GM19035 (cell line): ENCODE measurements at regions not wholly inside any gene's neighbourhood (a gene's known extent, or its start where the extent isn't known, plus 50 kb on each side); places are given as distances from the start of the nearest gene placed in this dataset.

ENCODE experiments used
- ATAC-seq: cut with Tn5 transposase; IDR thresholded peaks from one replicate; pipeline ENCODE4 v1.9.1; 2021; ENCODE audit not compliant: unreplicated experiment

DNA sequence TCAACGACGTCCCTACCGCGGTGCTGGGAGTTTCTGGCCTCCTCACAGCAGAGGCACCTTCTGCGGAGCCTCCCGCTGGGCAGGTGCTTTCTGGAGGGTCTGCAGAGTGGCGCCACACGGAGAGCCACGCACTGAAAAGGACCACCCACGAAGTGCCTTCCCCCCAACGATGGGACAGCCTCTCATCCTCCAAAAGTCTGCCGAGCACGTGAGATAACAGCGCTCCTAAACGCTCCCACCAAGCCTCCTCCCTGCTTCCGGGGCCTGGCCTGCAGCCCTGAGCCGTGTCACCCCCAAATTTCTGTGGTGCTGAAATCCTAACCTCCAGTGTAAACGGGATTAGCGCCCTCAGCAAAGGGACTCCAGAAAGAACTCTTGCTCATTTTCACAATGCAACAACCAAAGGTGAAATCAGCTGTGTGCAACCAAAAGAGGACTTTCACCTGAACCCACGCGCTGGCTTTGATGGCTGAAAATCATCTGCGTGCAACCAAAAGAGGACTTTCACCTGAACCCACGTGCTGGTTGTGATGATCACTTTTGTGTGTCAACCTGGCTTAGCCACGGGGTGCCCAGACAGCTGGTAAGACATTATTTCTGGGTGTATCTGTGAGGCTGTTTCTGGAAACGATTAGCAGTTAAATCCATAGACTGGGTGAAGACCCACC, 924.6 kb downstream of the BRD1 start:
- ATAC-seq: no peak

- ATAC-seq: no peak
These were observed 925.4 kb downstream of the BRD1 start for GRCh38 chr22:48902001-48902869.

DNA sequence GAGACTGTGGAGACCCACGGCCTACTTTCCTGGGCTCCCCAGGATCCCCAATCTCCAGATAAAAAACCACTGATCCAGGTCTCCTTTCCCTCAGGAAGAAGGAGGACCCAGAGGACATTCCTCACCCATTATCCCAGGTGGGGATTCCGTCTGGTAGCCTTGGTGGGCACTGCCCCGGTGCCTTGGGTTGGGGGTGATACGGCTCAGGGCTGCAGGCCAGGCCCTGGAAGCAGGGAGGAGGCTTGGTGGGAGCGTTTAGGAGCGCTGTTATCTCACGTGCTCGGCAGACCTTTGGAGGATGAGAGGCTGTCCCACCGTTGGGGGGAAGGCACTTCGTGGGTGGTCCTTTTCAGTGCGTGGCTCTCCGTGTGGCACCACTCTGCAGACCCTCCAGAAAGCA, 926.3 kb downstream of the BRD1 start:
- ATAC-seq: no peak

- no peak for ATAC-seq
These were observed 927.0 kb downstream of the BRD1 start for GRCh38 chr22:48900626-48901025.

GRCh38 chr22:48900327-48900597, 927.4 kb downstream of the BRD1 start:
- no peak for ATAC-seq

DNA sequence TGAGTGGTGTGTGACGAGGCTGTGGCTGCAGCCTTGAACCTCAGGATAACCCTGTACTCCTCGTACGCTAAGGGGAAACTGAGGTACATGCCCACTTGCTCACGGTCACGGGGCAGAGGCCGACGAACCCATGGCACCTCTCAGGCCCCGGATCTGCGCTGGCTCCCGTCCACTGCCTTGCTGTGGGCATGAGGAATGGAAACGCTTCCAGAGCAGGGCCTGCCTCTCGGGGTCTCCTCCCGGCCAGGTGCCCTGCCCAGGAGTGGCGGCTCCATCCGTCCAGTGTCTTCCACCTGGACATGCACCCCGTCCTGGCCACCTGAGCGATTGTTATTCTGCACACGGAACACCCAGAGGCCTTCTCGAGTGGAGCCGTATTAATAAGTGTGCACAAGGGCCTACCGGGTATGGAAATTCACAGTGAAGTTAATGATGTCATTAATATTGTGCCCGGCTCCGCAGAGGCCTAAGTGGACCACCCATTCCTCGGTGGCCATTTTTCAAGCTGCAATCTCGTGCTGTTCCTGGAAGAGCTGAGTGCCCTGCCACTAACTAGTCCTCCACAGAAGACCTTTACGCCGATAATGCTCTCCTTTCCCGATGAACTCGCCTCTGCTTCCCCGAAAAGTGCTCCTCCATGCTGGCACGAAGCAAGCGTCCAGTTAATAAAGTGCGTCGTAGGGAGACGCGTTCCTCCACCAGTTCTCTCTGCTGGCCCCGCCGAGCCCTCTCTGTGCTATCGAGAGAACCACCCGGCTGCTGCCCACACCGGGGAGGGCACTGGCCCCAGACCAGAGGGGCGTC, 927.9 kb downstream of the BRD1 start:
- no peak for ATAC-seq

GRCh38 chr22:48898524-48899250, 929.0 kb downstream of the BRD1 start:
- ATAC-seq: no peak

- no peak for ATAC-seq
These were observed 929.9 kb downstream of the BRD1 start for GRCh38 chr22:48897645-48898370.

- no peak for ATAC-seq
These were observed 930.7 kb downstream of the BRD1 start for GRCh38 chr22:48896766-48897644.

DNA sequence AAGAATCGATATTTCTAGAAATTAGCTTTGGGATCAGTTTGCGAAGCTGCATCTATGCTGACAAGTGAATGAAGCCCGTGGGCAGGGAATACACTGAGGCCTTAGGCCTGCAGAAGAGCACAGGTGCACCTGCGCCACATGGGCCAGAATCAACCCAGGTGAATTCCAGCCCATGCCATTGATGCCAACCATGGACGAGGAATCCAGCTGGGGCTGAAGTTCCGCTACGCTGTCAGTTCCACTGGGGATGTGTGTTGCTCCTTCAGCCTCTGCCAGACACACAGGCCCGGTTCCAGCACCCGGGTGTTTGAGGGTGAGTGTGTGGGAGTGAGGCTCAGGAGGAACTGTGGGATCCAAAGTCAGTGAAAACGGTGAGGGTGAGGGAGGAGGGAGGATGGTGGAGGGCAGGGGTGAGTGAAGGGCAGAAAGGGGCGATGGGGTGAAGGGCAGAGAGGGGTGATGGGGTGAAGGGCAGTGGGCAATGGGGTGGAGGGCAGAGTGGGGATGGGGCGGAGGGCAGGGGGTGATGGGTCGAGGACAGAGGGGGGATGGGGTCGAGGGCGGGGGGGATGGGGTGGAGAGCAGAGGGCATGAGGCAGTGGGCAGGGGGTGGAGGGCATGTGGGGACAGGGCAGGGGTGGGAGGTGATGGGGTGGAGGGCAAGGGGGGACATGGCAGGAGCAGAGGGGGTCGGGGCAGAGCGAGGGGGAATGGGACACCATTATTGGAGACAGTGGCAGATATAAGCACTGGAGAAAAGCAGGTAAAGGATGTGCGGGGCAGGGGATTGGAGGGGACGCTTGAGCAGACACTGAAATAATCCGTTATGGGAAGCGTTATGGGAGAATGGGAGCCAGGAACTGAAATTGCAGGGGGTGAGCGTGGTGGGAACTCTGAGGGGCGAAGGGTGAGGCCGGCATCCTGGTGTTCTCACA, 931.6 kb downstream of the BRD1 start:
- ATAC-seq: no peak

GRCh38 chr22:48895336-48895735, 932.3 kb downstream of the BRD1 start:
- no peak for ATAC-seq

- no peak for ATAC-seq
These were observed 932.8 kb downstream of the BRD1 start for GRCh38 chr22:48894804-48895250.

GRCh38 chr22:48894064-48894671, 933.5 kb downstream of the BRD1 start:
- no peak for ATAC-seq

- ATAC-seq: no peak
These were observed 934.2 kb downstream of the BRD1 start for GRCh38 chr22:48893288-48894063.

GRCh38 chr22:48892578-48893287, 934.9 kb downstream of the BRD1 start:
- no peak for ATAC-seq

DNA sequence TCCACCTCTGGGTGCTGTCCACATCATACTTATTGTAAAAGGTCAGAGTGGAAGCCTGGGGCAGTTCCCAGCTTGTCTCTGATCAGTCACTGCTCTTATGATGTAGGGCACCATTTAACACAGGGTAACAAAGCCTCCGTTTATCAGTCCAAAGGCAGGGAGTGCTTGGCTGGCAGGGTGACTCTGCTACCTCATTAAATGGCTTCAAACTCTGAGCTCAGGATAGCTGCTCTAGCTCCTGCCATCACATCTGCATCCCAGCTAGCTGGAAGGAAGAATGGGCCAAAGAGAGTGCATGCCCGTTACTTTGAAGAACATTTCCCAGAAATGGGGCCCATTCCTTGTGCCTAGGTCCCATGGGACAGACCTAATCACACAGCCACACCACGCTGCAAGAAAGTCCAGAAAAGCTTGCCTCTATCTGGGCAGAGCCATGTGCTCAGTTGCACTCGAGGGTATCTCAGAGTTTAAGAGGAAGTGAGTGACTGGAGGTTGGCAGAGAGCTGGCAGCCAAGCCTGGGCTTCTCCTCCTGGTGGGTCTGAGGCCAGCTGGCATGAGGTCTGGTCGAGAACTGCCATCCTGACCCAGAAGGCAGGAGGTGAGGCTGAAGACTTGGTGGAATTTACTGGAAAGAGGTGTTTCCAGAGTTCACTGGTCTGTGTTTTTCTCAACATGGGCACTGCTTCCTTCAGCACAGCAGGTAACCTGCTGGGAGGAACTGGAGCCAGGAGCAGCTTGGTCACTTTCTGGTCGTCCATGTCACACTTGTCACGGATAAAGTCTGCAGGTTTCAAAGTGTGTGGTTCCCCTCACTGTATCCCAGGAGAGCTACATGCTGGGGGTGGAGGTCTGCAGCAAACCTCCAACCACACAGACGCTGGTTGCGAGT, 935.7 kb downstream of the BRD1 start:
- ATAC-seq: no peak
